RWPE1 (cell line): ENCODE measurements at regions not wholly inside any gene's neighbourhood (a gene's known extent, or its start where the extent isn't known, plus 50 kb on each side); places are given as distances from the start of the nearest gene placed in this dataset.
"Not testable (repeated sequence)": the region's sequence is repeated elsewhere in the genome, so short reads cannot be mapped to it uniquely, and the experiment has no call there.

ENCODE experiments used
- CTCF ChIA-PET: fragments of 350-600 bp; sonication (Branson Sonifier 250); formaldehyde crosslinking; extraction: SDS; loops from one replicate; lab custom pipeline; 2021; lab: Yijun Ruan, JAX
- POLR2A ChIA-PET: fragments of 400-600 bp; formaldehyde crosslinking; extraction: SDS; loops from one replicate; lab custom pipeline; 2020; ENCODE audit warnings: antibody characterized with exemption; ENCODE audit not compliant: low non-redundant PET; lab: Yijun Ruan, JAX
- DNase-seq: peaks from one replicate; pipeline ENCODE4 v3.0.0; 2012; ENCODE audit warnings: low spot score
- H3K27ac ChIP-seq: fragments of 450-650 bp; 2 replicates; pipeline ENCODE4 v1.5.1; 2017
- CTCF ChIP-seq: fragments of 450-650 bp; conservative IDR thresholded peaks from 2 replicates; pipeline ENCODE4 v1.5.1; 2017; ENCODE audit warnings: low read depth, mild to moderate bottlenecking

GRCh38 chr4:72205298-72205697 is 173.5 kb downstream of the NPFFR2 start:
- H3K27ac ChIP-seq = no peak overlapping the region
- TF ChIP-seq CTCF = no peak
- DNase-seq = no peak
- ChIA-PET CTCF (no interaction called here), POLR2A (no interaction called here)

- no peak overlapping the region for H3K27ac ChIP-seq
- no peak for TF ChIP-seq CTCF
- CTCF ChIA-PET = interaction anchor here (0.7 kb wide), 1 partner anchor 28 kb away, joined by 3 read pairs; no protein-coding TSS in a partner anchor
- POLR2A ChIA-PET = no interaction called here
- DNase-seq = peak; percentile 24
Observed at GRCh38 chr4:72205831-72206230, 174.0 kb downstream of the NPFFR2 start.

- ChIA-PET POLR2A (no interaction called here), CTCF (no interaction called here)
- no peak overlapping the region for H3K27ac ChIP-seq
- no peak for DNase-seq
- TF ChIP-seq CTCF = no peak
Observed at GRCh38 chr4:72207196-72207595, 175.4 kb downstream of the NPFFR2 start.

GRCh38 chr4:72208421-72209075 is 176.7 kb downstream of the NPFFR2 start:
- ChIA-PET CTCF (no interaction called here), POLR2A (no interaction called here)
- H3K27ac ChIP-seq = no peak overlapping the region
- DNase-seq = peak; percentile 27
- TF ChIP-seq CTCF = no peak

GRCh38 chr4:72209600-72209999 is 177.8 kb downstream of the NPFFR2 start:
- ChIA-PET CTCF (interaction anchor here (0.6 kb wide), 1 partner anchor 1171 kb away, joined by 5 read pairs; no protein-coding TSS in a partner anchor), POLR2A (no interaction called here)
- DNase-seq = peak; percentile 68
- TF ChIP-seq CTCF = no peak
- no peak overlapping the region for H3K27ac ChIP-seq

GRCh38 chr4:72213763-72214162 is 182.0 kb downstream of the NPFFR2 start:
- DNase-seq, CTCF ChIA-PET, H3K27ac ChIP-seq, POLR2A ChIA-PET: not testable (repeated sequence)

GRCh38 chr4:72215198-72215597 is 183.4 kb downstream of the NPFFR2 start:
- no peak overlapping the region for H3K27ac ChIP-seq
- DNase-seq = no peak
- CTCF ChIA-PET = no interaction called here
- POLR2A ChIA-PET = no interaction called here
- no peak for TF ChIP-seq CTCF
